HG02870 (cell line): ENCODE measurements at regions not wholly inside any gene's neighbourhood (a gene's known extent, or its start where the extent isn't known, plus 50 kb on each side); places are given as distances from the start of the nearest gene placed in this dataset.

Experiments used
- ATAC-seq: cut with Tn5 transposase; IDR thresholded peaks from one replicate; pipeline ENCODE4 v1.9.1; 2021; ENCODE audit warnings: mild to moderate bottlenecking, moderate library complexity; ENCODE audit not compliant: unreplicated experiment

DNA sequence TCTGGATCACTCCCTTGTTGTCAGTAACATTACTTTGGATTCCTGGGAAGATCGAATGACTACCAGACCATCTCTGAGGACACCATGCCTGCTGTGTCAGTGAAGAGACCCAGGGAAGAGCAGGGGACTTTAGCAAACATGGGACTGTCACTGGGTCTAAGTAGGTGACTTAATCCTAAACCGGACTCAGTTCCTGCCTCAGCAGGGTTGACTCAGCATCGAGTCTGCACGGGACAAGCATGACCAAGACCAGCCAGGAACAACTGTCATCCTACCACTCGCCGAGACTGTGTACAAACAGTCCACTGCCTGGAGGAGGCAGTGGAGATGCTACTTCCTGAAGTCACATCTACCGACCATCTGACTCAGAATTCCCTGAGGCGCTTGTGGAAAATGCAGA is 53.2 kb upstream of the RAB4A start:
- no peak for ATAC-seq

DNA sequence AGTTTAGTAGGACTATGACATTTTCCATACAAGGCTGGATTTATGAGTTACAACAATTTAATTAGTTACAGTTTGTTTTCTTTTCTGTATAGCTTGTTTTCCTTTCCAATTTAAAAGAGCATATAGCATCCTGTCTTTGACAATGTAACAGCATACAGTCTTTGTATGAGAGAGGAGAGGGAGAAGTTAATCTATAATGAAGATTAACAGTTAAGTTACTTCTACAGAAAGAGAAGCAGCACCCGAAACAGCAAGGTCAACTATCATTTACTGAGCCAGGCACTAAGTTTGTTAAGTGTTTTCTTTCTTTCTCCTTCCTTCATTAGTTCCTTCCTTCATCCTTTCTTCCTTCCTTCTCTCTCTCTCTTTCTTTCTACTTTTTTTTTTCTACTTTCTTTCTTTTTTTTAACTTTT is 52.3 kb upstream of the RAB4A start:
- no peak for ATAC-seq

DNA sequence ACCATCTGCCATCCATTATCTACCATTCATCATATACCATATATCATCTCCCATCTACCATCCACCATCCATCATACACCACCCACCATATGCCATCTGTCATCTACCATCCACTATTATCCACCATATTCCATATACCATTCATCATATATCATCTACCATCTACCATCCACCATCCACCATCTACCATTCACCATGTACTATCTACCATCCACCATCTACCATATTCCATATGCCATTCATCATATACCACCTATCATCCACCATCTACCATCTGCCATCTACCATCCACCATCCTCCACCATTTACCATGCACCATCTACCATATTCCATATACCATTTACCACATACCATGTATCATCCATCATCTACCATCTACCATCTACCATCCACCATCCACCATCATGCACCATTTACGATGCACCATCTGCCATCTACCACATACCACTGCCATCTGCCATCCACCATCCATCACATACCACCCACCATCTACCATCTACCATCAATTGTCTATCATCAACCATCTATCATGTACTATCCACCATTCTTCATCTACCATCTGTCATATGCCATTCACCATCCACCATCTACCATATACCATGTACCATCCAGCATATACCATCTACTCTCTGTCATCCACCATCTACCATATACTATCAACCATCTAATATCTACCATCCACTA is 50.6 kb upstream of the RAB4A start:
- no peak for ATAC-seq

DNA sequence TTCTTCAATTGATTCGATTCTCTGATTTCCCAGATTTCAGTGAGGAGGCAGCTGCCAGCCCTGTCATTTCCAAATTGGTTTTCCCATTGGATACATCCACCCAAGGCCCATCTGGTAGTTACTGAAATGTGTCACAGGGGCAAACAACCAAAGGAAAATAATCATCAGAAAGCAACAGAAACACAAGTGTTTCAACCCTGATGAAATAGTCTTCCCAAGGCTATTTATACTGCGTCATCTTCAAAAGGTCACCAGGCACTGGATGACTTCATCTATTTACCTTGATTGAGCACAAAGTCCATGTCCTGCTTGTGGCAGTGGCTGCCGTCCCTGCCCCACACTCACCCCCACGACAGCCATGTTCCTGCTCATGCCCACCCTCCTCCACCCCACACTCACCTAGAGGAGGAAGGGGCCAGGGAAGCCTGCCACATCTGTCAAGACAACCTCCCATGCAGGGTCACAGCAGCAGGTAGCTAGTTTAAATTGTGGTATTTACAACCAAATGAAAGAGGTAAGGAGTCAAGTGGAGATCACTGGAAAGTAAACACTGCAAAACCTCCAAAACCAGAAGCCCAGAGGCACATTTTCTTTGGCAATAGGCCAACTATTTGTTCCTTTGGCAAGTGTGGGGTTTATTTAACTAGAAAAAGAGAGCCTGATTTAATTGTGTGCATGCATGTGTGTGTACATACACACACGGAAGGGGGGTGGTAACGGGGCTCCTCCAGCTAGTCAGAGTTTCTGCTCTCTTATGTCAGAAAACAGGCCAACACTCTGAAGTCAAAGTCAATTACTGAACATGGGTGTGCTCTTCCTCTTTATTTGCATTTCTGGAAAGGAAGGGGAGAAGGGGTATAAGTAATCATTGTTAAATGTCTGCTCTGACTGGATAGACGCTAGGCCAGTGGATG is 49.5 kb upstream of the RAB4A start:
- ATAC-seq: no peak
